Right ventricle myocardium inferior (tissue), 1 donor: ENCODE measurements at regions not wholly inside any gene's neighbourhood (a gene's known extent, or its start where the extent isn't known, plus 50 kb on each side); places are given as distances from the start of the nearest gene placed in this dataset.

Experiments
- ATAC-seq: fragments of 200-7000 bp; cut with Tn5 transposase; one replicate; pipeline ENCODE4 v1.9.1; 2020; ENCODE audit warnings: mild to moderate bottlenecking, moderate library complexity
- DNase-seq: peaks from one replicate; pipeline ENCODE4 v3.0.0; 2021; ENCODE audit errors: missing footprints
- intact Hi-C: fragments of 100-400 bp; cut with DNase I; formaldehyde crosslinking; loops from one replicate; pipeline ENCODE4 v1.11.0; 2022
- donor health status: DM: no; HTN: yes; CAD: no; lungs with severe emphysema.

DNA sequence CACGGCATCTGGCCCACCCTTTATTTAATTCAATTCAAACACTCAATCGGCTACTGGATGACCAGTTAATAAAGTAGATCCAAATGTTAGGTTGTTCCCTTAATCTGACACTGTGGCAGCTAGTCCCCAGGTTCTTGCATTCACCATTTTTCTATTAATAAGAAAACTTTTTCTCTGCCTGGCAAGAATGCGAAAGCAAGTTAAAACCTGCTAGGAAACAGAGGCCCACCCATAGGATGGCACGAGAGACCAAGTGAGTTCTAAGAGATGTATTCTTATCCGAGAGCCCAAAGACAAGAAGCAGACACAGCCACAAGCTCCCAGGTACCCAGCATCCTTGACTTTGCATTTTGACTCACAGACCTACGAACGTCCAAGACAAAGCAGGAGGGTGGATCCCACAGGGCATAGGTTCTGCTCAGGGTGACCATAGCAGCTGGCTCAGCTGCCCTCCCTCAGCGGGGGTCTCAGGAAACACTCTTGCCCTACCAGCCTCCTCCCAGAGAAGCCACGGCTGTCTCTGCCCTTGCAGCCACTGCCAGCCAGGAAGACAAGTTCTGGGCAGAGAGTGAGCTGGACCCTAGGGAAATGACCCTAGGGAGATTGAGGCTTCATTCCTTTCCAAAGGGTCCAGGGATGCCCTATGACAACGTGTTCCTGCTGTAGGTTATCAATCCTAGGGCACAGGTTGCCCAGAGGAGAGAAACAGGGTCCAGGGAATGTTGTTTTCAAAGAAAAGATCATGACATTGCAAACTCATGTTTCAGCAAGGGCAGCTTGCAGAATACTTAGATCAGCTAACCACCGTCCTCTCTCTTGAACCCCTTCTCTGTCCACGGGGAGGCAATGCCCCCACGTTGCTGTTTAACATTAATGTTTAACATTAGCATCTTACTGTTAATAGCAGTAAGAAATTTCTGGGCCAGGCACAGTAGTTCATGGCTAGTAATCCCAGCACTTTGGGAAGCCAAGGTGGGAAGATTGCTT is 147.2 kb upstream of the ZNF507 start:
- DNase-seq (no peak), ATAC-seq (no peak)
- intact Hi-C loops: no loop called here

DNA sequence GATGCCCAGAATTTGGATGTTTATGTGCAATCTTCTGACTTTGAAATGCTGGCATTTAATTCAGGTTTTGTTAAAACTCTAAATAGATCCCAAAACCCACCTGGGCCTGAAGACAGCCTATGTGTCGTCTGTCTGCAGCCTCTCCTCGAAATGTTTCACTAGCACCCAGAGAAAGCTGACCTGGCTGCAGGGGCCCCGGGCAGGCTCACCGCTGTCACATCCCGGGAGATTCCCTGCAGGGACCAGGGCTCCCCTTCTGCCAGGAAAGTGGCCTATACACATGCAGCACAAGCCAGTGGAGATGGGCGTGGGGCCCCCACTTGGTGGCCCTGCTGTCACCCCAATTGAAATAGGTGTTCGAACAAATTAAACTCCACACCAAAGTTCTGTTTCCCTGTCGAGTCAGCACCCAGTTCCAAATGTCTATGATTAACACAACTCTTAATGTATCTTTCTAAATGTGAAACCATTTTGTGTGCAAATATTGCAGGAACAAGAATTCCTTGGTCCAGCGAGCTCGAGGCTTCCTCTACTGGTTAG is 145.8 kb upstream of the ZNF507 start:
- DNase-seq (no peak), ATAC-seq (no peak)
- intact Hi-C loops: no loop called here

GRCh38 chr19:32200312-32201038 is 144.9 kb upstream of the ZNF507 start:
- intact Hi-C loops: no loop called here
- no peak for DNase-seq
- peak; percentile 89 for ATAC-seq

- DNase-seq: no peak
- intact Hi-C loops: no loop called here
- ATAC-seq: no peak
These were observed 144.2 kb upstream of the ZNF507 start for GRCh38 chr19:32201211-32201610.

DNA sequence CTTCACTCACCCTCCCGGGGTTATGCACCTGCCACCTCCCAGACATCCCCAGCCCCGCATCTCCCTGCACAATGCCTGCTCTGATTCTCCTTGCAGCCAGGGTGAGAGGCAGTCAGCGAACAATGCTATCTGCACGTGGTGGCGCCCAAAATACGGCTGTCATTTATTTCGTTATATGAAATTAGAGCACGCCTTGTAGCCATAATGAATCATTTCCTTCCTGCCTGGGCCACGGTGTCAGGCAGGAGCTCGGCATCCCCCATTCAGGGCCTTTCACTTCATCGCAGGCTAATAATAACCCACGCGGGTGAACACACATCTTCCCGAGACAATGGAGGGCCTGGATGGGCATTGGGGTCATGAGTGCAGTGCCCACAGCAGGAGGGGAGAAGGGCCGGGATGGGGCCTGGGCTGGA is 143.8 kb upstream of the ZNF507 start:
- no peak for ATAC-seq
- intact Hi-C loops: no loop called here
- DNase-seq: no peak

- ATAC-seq: no peak
- intact Hi-C loops: no loop called here
- DNase-seq: no peak
These were observed 143.2 kb upstream of the ZNF507 start for GRCh38 chr19:32202244-32202643.

DNA sequence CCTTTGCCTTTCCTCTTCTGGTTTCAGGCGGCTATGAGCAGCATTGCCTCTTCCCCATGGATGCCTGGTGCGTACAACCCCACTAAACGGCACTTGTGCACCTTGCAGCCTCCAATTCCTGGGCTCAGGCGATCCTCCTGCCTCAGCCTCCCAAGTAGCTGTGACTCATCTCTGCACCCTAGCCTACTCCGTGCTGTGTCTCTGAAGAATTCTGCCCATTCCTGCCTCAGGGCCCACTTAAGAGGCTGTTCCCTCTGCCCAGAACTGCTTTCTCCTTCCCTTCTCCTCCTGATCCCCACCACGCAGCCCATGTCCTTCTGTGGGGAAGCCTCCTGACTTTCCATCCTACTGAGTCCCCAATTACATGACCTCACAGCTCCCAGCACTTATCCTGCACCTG is 142.2 kb upstream of the ZNF507 start:
- ATAC-seq: no peak
- intact Hi-C loops: no loop called here
- no peak for DNase-seq

DNA sequence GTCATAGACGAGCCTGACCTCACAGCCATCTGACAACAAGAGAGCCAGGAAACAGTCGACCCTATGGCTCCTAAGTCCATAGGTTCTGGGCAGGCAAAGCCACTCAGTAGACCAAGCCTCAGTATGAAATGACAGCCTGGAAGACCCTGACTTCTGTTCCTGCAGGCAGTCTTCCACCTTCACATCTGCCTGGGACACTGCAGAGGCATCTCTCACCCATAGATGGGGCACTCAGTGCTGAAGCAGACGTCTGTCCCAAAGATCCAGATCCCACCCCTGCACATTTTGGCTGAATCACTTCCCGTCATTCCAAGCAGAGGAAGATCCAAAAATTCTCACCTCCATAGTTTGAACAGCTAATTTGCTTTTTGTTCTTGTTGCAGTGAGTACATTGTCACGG is 139.3 kb upstream of the ZNF507 start:
- no peak for DNase-seq
- no peak for ATAC-seq
- intact Hi-C loops: no loop called here

- no peak for ATAC-seq
- intact Hi-C loops: no loop called here
These were observed 137.3 kb upstream of the ZNF507 start for GRCh38 chr19:32208060-32208459.

DNA sequence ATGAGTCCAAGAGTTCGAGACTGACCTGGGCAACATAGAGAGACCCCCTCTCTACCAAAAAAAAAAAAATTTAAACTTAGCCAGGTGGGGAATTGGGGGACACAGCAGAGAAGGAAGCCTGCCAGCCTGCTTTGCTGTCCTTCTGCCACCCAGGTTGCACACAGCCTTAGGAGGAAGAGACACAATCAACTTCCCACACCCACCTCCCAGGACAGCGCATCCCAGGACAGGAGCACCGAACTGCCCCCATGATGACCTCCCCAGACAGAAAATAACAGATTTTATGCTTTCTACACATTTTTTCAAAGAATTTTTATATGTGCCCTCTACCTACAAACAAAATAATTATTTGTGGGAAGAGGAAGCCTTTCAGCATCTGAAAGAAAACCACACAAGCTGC is 126.0 kb upstream of the ZNF507 start:
- intact Hi-C loops: no loop called here
- ATAC-seq (no peak), DNase-seq (no peak)

More at GRCh38 chr19:32208060-32208459, 137.3 kb upstream of the ZNF507 start:
- no peak for DNase-seq

- intact Hi-C loops: loop anchor here (5.0 kb wide), 1 partner anchor 1553 kb away; no protein-coding TSS in a partner anchor
- ATAC-seq (no peak), DNase-seq (no peak)
These were observed 125.4 kb upstream of the ZNF507 start for GRCh38 chr19:32219881-32220472.

DNA sequence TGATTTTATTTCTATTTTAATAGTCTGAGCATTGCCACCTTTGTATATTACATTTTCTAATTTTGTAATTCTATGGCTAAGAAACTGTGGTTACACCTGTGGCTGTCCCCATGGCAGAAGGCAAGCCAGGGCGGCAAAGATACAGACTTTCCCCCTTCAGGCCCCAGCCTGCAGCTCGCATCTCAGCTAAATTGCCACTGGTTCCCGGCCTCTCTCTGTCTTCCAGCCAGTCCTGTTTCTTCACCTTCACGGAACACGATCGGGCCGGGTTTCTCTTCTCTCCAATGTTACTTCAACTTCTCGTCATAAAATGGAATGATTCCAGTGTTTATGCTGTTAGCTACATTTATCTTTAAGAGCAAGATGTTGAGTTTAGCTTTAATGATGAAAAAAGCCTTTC is 124.5 kb upstream of the ZNF507 start:
- DNase-seq (no peak), ATAC-seq (no peak)
- intact Hi-C loops: loop anchor here (5.0 kb wide), 1 partner anchor 1554 kb away; no protein-coding TSS in a partner anchor

- no peak for DNase-seq
- ATAC-seq: no peak
- intact Hi-C loops: loop anchor here (5.0 kb wide), 1 partner anchor 1555 kb away; no protein-coding TSS in a partner anchor
These were observed 122.9 kb upstream of the ZNF507 start for GRCh38 chr19:32222556-32222955.

GRCh38 chr19:32223106-32223505 is 122.3 kb upstream of the ZNF507 start:
- ATAC-seq: no peak
- intact Hi-C loops: loop anchor here (5.0 kb wide), 1 partner anchor 1556 kb away; no protein-coding TSS in a partner anchor
- no peak for DNase-seq

- DNase-seq: no peak
- no peak for ATAC-seq
- intact Hi-C loops: loop anchor here (1.0 to 5.0 kb wide), 3 partner anchors 547 to 1556 kb away; no protein-coding TSS in a partner anchor
These were observed 121.6 kb upstream of the ZNF507 start for GRCh38 chr19:32223595-32224370.

DNA sequence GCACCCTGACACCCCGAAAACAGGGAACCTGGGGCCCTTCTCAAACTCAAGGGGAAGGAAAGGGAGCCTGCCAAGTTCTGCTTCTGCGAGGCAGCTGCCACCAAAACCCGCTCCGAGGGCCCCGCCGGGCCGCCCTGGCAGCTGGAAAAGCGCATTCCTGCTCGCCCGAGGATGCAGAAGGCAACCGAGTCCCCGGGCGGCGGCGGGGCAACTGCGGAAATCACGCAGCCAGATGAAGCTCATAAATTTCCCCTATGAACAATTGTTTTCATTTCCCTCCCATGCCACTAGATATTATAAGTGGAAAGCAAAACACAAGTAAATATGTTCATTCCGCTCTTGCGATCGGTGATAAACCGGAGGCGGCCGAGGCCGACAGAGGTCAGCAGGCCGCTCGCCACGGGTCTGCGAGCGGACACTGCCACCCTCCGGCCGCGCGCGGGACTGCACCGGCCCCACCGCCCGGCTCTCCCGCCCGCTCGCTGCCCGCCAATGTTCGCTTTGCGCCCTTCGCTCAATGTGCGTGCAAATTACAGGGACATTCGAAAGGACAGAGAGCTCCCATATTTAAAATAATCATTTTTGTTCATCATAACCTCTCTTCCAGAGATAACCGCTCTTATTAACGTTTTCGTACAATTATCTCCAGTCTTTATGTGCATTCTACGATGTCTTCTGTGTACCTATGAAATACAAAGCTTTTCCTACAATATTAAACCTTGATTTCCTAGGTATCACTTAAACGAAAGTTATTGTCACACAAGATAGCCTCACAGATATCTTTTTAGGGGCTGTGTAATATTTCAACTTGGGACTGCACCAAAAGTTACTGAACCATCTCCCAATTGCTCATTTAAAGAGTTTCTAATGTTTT is 120.8 kb upstream of the ZNF507 start:
- DNase-seq (peak; percentile 80), ATAC-seq (peak; percentile 93)
- intact Hi-C loops: loop anchor here (1.0 to 5.0 kb wide), 3 partner anchors 548 to 1557 kb away; no protein-coding TSS in a partner anchor

DNA sequence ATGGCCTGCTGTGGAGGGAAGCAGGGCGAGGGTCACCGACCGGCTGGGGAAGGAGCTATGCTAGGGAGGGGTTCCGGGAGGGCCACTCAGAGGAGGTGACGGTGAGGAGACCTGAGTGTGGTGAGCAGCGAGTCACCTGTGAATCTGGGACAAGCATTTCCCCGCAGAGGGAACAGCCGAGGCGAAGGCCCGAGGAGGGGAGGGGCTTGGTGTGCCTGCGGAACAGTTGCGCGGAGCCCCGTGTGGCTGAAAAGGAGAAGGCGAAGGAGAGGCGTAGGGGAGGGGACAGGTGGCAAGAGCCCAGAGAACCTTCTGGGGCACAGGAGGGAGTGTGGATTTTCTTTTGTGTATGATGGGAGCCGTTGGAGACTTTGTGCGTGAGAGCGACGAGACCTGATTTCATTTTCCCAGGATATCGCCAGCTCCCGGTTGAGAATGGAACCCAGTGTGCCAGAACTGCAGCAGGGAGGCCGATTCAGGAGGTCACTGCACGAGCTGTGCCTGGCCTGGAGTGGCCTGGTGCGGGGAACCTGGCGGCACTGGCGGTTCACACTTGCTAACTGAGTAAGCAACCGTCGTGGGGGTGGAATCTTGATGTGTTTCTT is 117.7 kb upstream of the ZNF507 start:
- intact Hi-C loops: no loop called here
- DNase-seq (no peak), ATAC-seq (no peak)
